Cardiac muscle cell (in vitro differentiated cells and primary cell): ENCODE measurements at regions not wholly inside any gene's neighbourhood (a gene's known extent, or its start where the extent isn't known, plus 50 kb on each side); places are given as distances from the start of the nearest gene placed in this dataset.

Experiments used
- DNase-seq, 2 donors: peaks; one replicate each; pipeline versions ENCODE4 v3.0.0 to v3.0.0-alpha.2; 2010 to 2017; ENCODE audit warnings: low read depth in 1 of 2, low spot score in 1 of 2
- H3K27ac ChIP-seq: fragments of 200-600 bp; sonication (generic); 2 replicates; pipeline ENCODE4 v1.5.1; 2016
- H3K27me3 ChIP-seq: fragments of 200-600 bp; sonication (generic); 2 replicates; pipeline ENCODE4 v1.6.0; 2016; ENCODE audit warnings: control low read depth
- H3K36me3 ChIP-seq: fragments of 200-600 bp; sonication (generic); 2 replicates; pipeline ENCODE4 v1.5.1; 2016; ENCODE audit warnings: control low read depth
- H3K4me1 ChIP-seq: fragments of 200-600 bp; sonication (generic); 2 replicates; pipeline ENCODE4 v1.8.1; 2017; ENCODE audit warnings: low read depth, mild to moderate bottlenecking, mixed run types
- H3K4me3 ChIP-seq: fragments of 200-600 bp; sonication (generic); 2 replicates; pipeline ENCODE4 v1.5.1; 2016; ENCODE audit warnings: mild to moderate bottlenecking
- H3K9me3 ChIP-seq: fragments of 200-600 bp; sonication (generic); 2 replicates; pipeline ENCODE4 v1.5.1; 2017; ENCODE audit warnings: low read depth, mild to moderate bottlenecking, control low read depth
- CTCF ChIP-seq: IDR thresholded peaks from 2 replicates; pipeline ENCODE4 v1.5.1; 2012; ENCODE audit warnings: low read depth, mild to moderate bottlenecking, low read length

GRCh38 chr5:172530878-172531703 is 76.8 kb upstream of the SH3PXD2B start:
- no peak for TF ChIP-seq CTCF
- Histone ChIP-seq H3K36me3 (no peaks in the 10 kb centered on the region), H3K4me3 (no peak overlapping the region), H3K9me3 (no peaks in the 10 kb centered on the region), H3K27me3 (no peaks in the 10 kb centered on the region), H3K4me1 (peaks cover 8% of the 10 kb centered on the region), H3K27ac (no peak overlapping the region)
- DNase-seq = no peak

GRCh38 chr5:172530406-172530805 is 76.1 kb upstream of the SH3PXD2B start:
- no peak overlapping the region for H3K27ac ChIP-seq
- DNase-seq = no peak
- H3K36me3 ChIP-seq = no peaks in the 10 kb centered on the region
- H3K4me3 ChIP-seq = no peak overlapping the region
- no peaks in the 10 kb centered on the region for H3K27me3 ChIP-seq
- TF ChIP-seq CTCF = no peak
- no peaks in the 10 kb centered on the region for H3K9me3 ChIP-seq
- H3K4me1 ChIP-seq = peaks cover 8% of the 10 kb centered on the region

DNA sequence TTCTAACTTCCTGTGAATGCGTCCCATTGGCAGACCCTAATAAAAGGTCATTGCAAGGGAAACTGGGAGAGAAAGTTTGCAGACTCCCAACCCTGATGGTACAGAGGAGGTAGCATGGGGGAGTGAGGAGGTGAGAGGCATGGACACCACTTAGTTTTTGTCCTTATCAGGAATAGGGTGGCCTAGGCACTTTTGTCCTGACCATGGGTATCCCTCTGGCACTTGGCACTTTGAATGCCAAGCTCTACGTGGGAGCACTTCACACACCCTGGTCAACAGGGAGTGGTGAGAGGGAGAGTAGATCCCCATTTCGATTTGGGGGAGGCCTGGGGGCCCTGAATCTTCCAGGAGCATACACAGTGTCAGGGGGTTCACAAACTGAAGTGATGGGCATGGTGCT is 75.6 kb upstream of the SH3PXD2B start:
- H3K27ac ChIP-seq = no peak overlapping the region
- no peaks in the 10 kb centered on the region for H3K27me3 ChIP-seq
- no peaks in the 10 kb centered on the region for H3K9me3 ChIP-seq
- no peak for DNase-seq
- no peak for TF ChIP-seq CTCF
- H3K4me1 ChIP-seq = peaks cover 8% of the 10 kb centered on the region
- no peaks in the 10 kb centered on the region for H3K36me3 ChIP-seq
- H3K4me3 ChIP-seq = no peak overlapping the region

DNA sequence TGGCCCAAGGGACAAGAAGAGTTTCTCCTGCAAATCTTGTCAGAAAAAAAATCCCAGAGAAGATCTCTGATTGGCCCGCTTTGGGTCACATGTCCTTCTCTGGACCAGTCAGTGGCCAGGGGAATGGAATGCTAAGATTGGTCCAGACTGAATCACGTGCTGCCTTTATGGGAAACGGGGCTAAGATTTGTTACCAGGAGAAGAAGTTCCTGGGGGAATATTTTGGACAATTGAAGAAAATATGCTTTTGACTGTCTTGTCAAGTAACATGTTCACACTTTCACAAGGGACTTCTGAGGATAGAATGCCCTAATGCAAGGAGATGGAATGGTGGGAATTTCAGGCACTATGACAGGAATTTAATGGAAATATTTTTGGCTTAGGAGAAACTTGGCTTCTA is 74.1 kb upstream of the SH3PXD2B start:
- Histone ChIP-seq H3K27ac (no peak overlapping the region), H3K9me3 (no peaks in the 10 kb centered on the region)

DNA sequence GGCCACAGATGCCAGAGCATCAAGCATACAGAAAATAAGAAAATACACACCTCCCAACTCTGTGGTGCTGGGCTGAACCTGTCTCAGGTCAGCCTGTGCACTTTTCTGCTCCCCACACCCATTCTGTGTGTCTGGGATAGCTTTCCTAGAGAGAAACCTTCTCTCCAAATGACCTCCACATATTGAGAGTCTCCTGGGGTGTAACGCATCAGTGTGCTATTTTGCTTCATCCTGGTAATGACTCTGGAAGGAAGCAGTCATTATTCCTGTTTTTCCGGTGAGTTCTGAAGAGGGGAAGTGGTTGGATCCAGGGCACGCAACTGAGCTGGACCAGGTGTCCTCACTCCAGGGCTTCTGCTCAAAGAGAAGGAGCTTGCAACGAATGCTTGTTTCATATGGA is 73.2 kb upstream of the SH3PXD2B start:
- no peaks in the 10 kb centered on the region for H3K4me1 ChIP-seq
- H3K27ac ChIP-seq = no peak overlapping the region
- H3K36me3 ChIP-seq = no peaks in the 10 kb centered on the region
- TF ChIP-seq CTCF = no peak
- H3K9me3 ChIP-seq = no peaks in the 10 kb centered on the region
- DNase-seq = no peak
- no peak overlapping the region for H3K4me3 ChIP-seq
- H3K27me3 ChIP-seq = no peaks in the 10 kb centered on the region

More for the DNA sequence above, 74.1 kb upstream of the SH3PXD2B start:
- TF ChIP-seq CTCF = no peak
- Histone ChIP-seq H3K4me1 (peaks cover 3% of the 10 kb centered on the region), H3K27me3 (no peaks in the 10 kb centered on the region), H3K36me3 (no peaks in the 10 kb centered on the region), H3K4me3 (no peak overlapping the region)
- DNase-seq = no peak
